ENCODE measurements at regions not wholly inside any gene's neighbourhood (a gene's known extent, or its start where the extent isn't known, plus 50 kb on each side); places are given as distances from the start of the nearest gene placed in this dataset.

DNA sequence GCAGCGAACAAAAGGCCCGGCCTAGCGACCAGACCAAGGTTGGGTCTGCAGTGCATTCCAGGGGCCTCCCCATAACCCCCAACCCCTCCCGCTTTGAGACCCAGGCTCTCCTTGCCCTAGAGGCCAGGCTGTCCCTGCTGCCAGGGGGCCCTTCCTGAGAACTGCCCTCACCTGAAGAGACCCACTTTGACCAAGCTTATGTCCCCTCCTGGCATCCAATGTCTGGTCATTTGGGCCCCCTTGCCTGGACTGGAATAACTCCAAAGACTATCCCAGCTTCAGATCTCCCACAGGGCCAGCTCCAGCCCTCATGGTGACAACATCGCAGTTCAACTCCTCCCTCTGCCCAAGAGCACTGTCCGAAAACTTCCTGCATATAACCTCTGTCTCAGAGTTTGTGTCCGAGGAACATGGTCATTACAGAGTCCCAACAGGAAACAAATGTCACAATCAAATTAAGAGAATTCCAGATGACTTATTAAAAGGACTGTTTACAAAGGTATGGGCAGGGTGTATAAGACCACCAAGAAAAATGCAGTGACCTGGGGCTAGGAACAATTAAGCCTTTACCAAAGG, 125.0 kb downstream of the BANF2 start:
- peak overlapping the region; percentile 35 to 77 for H3K27ac ChIP-seq (ENCODE audit: low read depth in 1 of 2, low read length in 1 of 2)
- H3K4me1 ChIP-seq (ENCODE audit: control insufficient read depth in 5 of 5, insufficient read depth in 5 of 5, low read length in 5 of 5): peaks cover 0 to 50% (median 13%) of the 10 kb centered on the region in 5 donors
- peak in 2 of 3 donors; percentile 42 to 59 for DNase-seq
- no peak for TF ChIP-seq CTCF (IDR thresholded peaks at IDR 0.05; ENCODE audit: control extremely low read depth, extremely low read depth)
- H3K9ac ChIP-seq (ENCODE audit: insufficient read depth in 1 of 2, low read length in 2 of 2): no peak overlapping the region
- H3K27me3 ChIP-seq (ENCODE audit: control insufficient read depth in 3 of 3, insufficient read depth in 3 of 3, low read length in 2 of 3): no peaks in the 10 kb centered on the region
- no peak overlapping the region for H3K4me3 ChIP-seq
- no peak for ATAC-seq (ENCODE audit: insufficient read depth, low FRiP score)
- no peaks in the 10 kb centered on the region for H3K9me3 ChIP-seq (ENCODE audit: control insufficient read depth in 4 of 4, insufficient read depth in 3 of 4, low read length in 3 of 4)
- WGBS, 2 donors: 79 to 81% methylated on average over 7 of the region's 7 CpGs
- no peaks in the 10 kb centered on the region for H3K36me3 ChIP-seq (ENCODE audit: control insufficient read depth in 4 of 4, insufficient read depth in 4 of 4, low read length in 4 of 4)

- no peaks in the 10 kb centered on the region for H3K9me3 ChIP-seq (ENCODE audit: control insufficient read depth in 4 of 4, insufficient read depth in 3 of 4, low read length in 3 of 4)
- DNase-seq: peak in 2 of 3 donors; percentile 50 to 62
- TF ChIP-seq CTCF (IDR thresholded peaks at IDR 0.05; ENCODE audit: control extremely low read depth, extremely low read depth): no peak
- H3K4me3 ChIP-seq: no peak overlapping the region
- no peaks in the 10 kb centered on the region for H3K27me3 ChIP-seq (ENCODE audit: control insufficient read depth in 3 of 3, insufficient read depth in 3 of 3, low read length in 2 of 3)
- H3K36me3 ChIP-seq (ENCODE audit: control insufficient read depth in 4 of 4, insufficient read depth in 4 of 4, low read length in 4 of 4): no peaks in the 10 kb centered on the region
- peak overlapping the region in 1 of 2 donors; percentile 47 for H3K9ac ChIP-seq (ENCODE audit: insufficient read depth in 1 of 2, low read length in 2 of 2)
- WGBS, 2 donors: 77 to 80% methylated on average over 10 of the region's 10 CpGs
- peaks cover 0 to 50% (median 13%) of the 10 kb centered on the region in 5 donors for H3K4me1 ChIP-seq (ENCODE audit: control insufficient read depth in 5 of 5, insufficient read depth in 5 of 5, low read length in 5 of 5)
- no peak for ATAC-seq (ENCODE audit: insufficient read depth, low FRiP score)
- H3K27ac ChIP-seq (ENCODE audit: low read depth in 1 of 2, low read length in 1 of 2): peak overlapping the region in 1 of 2 donors; percentile 0
Observed at GRCh38 chr20:17823409-17824144, 123.8 kb downstream of the BANF2 start.

GRCh38 chr20:17822540-17823408, 123.0 kb downstream of the BANF2 start:
- TF ChIP-seq CTCF (IDR thresholded peaks at IDR 0.05; ENCODE audit: control extremely low read depth, extremely low read depth): no peak
- peaks cover 0 to 50% (median 13%) of the 10 kb centered on the region in 5 donors for H3K4me1 ChIP-seq (ENCODE audit: control insufficient read depth in 5 of 5, insufficient read depth in 5 of 5, low read length in 5 of 5)
- no peaks in the 10 kb centered on the region for H3K27me3 ChIP-seq (ENCODE audit: control insufficient read depth in 3 of 3, insufficient read depth in 3 of 3, low read length in 2 of 3)
- peak; percentile 46 to 72 (median 70) for DNase-seq
- no peak overlapping the region for H3K4me3 ChIP-seq
- no peaks in the 10 kb centered on the region for H3K36me3 ChIP-seq (ENCODE audit: control insufficient read depth in 4 of 4, insufficient read depth in 4 of 4, low read length in 4 of 4)
- WGBS, 2 donors: 87 to 89% methylated on average over 15 of the region's 15 CpGs
- no peak for ATAC-seq (ENCODE audit: insufficient read depth, low FRiP score)
- no peak overlapping the region for H3K27ac ChIP-seq (ENCODE audit: low read depth in 1 of 2, low read length in 1 of 2)
- H3K9me3 ChIP-seq (ENCODE audit: control insufficient read depth in 4 of 4, insufficient read depth in 3 of 4, low read length in 3 of 4): no peaks in the 10 kb centered on the region
- peak overlapping the region in 1 of 2 donors; percentile 58 for H3K9ac ChIP-seq (ENCODE audit: insufficient read depth in 1 of 2, low read length in 2 of 2)
